GM20000 (cell line): ENCODE measurements at regions not wholly inside any gene's neighbourhood (a gene's known extent, or its start where the extent isn't known, plus 50 kb on each side); places are given as distances from the start of the nearest gene placed in this dataset.

Experiments
- DNase-seq: peaks from one replicate; pipeline ENCODE4 v3.0.0; 2012; ENCODE audit warnings: low spot score
- TF ChIP-seq, protein P1 (sequence below): IDR thresholded peaks from 2 replicates; pipeline ENCODE4 v1.5.1; 2012; ENCODE audit warnings: mild to moderate bottlenecking, control low read depth; ENCODE audit errors: extremely low read depth, missing control alignments

DNA sequence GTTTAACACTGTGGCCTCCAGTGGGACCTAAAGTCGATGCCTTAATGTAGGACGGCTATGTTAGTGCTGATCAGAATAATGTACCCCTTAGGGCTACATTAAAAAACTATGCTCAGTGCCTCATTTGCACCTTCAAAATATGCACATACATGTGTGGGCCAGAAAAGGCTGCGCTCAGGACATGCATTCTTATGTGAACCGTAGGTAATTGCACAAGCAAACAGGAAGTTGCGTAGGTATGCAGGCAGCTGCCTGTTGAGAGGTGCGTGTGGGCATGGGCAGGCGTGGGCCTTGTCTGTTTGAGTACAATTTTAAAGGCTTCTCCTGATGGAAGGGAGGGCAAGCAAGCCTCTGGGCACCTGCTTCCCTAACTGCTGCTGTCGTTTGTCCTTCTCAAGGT, 116.2 kb upstream of the JAG1 start:
- DNase-seq, result no peak
- TF ChIP-seq, protein P1, sequence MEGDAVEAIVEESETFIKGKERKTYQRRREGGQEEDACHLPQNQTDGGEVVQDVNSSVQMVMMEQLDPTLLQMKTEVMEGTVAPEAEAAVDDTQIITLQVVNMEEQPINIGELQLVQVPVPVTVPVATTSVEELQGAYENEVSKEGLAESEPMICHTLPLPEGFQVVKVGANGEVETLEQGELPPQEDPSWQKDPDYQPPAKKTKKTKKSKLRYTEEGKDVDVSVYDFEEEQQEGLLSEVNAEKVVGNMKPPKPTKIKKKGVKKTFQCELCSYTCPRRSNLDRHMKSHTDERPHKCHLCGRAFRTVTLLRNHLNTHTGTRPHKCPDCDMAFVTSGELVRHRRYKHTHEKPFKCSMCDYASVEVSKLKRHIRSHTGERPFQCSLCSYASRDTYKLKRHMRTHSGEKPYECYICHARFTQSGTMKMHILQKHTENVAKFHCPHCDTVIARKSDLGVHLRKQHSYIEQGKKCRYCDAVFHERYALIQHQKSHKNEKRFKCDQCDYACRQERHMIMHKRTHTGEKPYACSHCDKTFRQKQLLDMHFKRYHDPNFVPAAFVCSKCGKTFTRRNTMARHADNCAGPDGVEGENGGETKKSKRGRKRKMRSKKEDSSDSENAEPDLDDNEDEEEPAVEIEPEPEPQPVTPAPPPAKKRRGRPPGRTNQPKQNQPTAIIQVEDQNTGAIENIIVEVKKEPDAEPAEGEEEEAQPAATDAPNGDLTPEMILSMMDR, result no peak

DNA sequence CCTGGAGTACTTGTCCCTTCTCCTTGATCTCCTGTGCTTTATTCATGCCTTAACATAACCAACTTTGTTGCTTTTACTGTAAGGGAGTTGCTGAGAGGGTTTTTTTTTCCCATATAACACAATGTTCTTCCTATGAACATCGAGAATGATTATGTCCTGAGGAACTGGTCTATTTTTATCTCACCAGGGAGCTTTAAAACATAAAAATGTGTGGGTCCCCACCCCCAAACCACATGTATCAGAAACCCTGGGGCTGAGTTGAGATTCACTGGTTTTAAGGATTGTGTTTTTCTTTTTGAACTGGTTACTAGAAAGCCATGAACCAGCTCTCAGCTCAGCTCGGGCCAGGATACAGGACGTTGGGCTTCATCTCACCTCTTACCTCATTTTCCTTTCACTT, 118.5 kb upstream of the JAG1 start:
- no peak for DNase-seq
- TF ChIP-seq, protein P1, result no peak

DNA sequence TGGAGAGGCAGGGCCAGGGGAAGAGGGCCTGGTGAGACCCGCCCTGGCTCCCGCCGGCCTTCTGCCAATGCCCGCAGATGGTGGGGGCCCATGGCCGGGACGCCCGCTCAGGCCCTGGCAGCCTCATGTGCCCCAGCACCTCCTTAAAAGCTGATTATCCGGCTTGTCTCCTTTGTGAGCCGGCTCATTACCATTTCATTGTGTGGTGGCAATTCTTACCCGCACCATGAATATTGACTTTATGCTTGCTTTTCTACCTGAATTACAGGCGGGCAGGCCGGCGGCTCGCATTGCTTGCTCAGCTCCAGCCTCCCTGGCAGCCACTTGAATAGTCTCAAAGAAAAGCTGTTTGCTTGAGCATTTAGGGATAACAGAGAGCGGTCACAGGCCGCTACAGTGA, 120.0 kb upstream of the JAG1 start:
- TF ChIP-seq, protein P1, result no peak
- DNase-seq, result no peak

DNA sequence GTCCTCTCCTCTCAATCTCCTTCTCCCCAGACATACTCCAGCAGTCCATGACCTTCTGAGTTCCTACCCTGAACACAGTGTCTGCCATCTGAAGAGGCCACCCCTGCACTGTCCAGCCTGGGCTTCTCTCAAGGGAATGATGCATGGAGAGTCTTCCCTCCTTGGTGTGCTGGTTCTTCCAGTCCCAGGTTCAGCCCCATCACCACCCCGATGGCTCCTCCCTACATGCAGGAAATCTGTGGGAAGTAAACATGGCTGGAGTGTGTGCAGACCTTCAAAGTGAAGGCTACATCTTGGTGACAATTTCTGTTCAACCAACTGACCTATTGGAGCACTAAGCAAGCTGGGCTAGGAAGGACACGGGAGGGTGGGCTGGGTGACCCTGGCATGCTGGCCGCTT, 121.0 kb upstream of the JAG1 start:
- DNase-seq, result no peak
- TF ChIP-seq, protein P1, result no peak

DNA sequence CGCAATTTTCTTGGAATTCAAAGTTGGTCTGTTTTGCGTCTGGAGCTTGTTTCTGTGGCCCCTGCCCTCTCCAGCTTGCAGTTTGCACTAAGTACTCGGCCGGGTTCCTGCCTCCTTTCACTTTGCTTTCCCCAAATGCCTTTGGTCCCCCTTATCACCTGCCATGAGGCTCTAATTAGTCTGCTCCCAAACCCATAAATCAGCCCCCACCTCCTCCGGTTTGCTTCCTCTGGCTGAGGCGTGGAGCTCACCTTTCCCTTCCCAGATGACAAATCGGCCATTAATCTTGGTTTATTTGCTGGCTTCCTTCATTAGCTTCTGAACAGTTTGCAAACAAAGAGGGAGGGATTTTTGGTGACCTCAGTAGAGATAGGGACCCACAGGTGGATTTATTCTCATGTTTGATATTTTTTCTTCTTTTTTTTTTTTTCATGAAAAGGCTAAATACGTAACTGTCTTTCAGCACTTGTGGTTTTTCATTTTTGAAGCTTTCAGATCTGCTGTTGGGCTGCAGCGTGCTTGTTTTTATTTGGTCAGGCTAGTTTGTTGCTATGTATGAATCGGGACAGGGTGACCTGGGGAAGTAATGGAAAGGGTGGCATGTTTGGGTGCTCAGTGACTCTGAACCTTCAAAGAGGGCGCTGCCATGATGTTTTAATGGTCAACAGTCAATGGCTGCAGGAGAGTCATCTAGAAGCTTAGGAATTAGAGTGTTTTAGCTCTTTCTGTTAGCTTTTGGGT, 121.7 kb upstream of the JAG1 start:
- TF ChIP-seq, protein P1, result no peak
- no peak for DNase-seq

DNA sequence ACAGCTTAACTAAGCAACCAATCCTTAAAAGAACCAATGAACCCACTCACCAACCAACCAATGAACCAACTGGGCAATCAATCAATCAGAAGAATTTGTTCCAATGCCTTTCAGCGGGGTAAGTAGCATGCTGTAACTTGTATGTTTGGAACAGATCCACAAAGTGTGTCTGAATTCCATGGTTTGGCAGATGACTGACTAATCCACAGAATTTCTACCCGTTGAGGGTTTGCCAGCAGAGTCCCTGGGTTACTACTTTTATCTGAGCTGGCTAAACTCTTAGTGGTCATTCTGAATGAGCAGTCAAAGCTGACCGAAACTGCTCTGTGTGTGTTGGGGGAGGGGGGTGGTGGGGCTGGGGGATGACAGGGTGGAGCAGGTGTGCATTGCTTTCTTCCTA, 125.0 kb upstream of the JAG1 start:
- no peak for DNase-seq
- TF ChIP-seq, protein P1, result no peak

DNA sequence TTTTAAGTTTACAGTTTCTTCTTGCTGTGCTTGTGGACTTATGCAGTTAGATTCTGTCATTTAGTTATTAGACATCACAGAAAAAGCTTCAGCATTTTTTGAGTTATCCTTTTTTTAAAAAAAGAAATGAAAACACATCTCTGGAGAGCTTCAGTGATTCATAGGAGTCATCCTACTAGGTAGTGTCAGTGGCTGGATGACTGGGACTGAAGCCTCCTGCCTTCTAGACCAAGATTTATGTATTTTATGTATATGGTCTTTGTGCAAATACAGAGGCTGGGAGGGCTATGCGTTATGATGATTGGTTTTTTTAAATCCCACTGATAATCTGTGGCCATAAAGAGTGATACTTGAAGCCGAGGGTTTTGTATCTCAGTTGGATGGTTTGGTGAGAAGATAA, 125.9 kb upstream of the JAG1 start:
- TF ChIP-seq, protein P1, result no peak
- DNase-seq, result no peak
